Activated CD4-positive, alpha-beta T cell treated with anti-CD3 and anti-CD28 coated beads, Interleukin-2, amount 50 U/mL, for 4 hours (primary cell): ENCODE measurements at regions not wholly inside any gene's neighbourhood (a gene's known extent, or its start where the extent isn't known, plus 50 kb on each side); places are given as distances from the start of the nearest gene placed in this dataset.
"Not testable (repeated sequence)": the region's sequence is repeated elsewhere in the genome, so short reads cannot be mapped to it uniquely, and the experiment has no call there.

Experiments used
- DNase-seq, 2 experiments: peaks; one replicate each; pipeline ENCODE4 v3.0.0-alpha.2; 2020

DNA sequence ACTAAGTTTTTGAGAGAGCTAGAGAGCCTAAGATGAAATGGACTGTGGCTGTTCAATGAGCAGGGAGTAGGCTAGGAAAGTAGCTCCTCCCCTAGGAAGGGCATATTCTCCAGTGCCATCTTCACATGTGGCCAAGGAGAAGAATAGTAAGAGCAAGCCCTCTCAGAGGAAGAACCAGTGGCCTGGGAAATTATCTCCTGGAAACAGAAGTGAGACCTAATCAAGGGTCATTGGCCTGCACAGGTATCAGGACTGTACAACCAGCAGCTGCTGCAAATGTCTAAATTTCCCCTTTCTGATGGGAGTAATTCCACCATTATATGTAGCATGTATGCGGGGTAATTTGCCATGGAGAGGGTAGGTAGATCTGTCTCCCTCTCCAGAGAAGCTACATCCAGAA lies 334.8 kb upstream of the RASGEF1B start:
- no peak for DNase-seq

DNA sequence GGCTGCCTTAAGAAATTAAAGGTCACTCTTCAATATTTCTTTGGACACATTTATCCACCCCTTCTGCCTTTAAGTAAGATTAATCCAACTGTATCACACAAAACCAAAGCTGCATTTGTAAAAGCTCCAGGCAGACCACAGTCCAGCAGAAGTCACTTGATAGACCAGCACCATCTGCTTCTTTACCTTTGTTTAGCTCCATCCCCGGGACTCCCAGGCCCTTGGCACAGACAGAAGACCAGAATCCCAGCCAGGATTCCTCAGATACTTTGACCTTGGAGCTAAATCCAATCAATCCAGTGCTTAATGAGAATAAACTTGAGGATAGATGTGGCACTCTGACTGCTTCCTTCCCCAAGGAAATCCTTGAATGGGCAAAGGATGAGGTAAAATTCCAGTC lies 333.1 kb upstream of the RASGEF1B start:
- DNase-seq = no peak

DNA sequence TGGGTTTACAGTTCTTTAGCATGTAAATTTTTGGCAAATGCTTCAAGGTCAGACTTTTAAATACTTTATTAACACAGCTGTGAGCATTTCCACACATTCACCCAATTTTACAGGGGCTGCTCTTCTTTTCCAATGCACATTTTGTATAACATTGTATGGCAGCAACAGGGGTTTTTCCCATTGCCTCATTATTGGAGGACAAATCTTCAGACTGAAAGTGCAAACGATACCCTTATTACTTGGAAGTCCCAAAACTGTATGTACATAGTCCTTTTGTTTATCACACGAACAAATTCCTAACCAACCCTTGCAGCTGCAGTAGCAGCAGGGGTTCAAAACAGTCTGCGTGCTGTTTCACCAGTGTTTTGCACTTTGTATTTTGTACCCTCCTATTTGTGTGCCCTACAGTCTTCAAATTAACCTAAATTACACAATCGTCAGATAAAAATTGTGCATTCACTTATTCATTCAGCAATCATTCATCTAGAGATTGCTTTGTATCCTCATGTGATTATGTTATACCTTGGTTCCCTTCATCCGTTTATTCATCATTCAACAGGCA lies 330.7 kb upstream of the RASGEF1B start:
- no peak for DNase-seq

DNA sequence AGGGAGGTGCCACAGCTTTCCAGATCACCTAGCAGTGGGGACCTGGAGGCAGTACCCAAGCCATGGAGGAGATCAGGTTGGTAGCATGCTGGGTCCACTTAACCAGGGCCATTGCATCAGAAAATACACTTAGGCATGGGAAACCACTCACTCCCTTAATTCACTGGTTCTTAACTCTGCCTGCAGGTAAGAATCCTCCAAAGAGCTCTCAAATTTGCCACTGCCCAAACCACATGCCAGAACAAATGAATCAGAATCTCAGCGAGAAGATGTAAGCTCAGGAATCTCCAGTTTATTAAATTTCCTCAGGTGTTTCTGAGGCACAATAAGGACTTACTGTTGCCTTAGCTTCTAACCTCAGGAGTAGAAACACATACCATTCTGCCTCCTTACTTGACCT lies 327.7 kb upstream of the RASGEF1B start:
- DNase-seq = no peak

DNA sequence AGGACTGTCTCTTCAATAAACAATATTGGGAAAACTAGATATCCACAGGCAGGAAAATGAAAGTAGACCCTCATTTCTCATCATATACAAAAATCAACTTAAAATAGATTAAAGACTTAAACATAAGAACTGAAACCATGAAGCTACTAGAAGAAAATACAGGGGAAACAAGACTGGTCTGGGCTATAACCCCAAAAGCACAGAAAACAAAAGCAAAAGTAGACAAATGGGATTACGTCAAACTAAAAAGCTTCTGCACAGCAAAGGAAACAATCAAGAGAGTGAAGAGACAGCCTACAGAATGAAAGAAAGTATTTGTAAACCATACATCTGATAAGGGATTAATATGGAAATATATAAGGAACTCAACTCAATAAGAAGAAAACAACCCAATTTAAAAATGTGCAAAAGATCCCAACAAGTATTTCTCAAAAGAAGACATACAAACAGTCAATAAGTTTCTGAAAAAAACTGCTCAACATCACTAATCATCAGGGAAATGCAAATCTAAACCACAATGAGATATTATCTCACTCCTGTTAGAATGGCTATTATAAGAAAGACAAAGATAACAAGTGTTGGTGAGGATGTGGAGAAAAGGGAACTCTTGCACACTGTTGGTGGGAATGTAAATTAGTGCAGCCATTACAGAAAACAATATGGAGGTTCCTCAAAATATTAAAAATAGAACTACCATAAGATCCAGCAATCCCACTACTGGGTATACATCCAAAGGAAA lies 325.3 kb upstream of the RASGEF1B start:
- no peak for DNase-seq

DNA sequence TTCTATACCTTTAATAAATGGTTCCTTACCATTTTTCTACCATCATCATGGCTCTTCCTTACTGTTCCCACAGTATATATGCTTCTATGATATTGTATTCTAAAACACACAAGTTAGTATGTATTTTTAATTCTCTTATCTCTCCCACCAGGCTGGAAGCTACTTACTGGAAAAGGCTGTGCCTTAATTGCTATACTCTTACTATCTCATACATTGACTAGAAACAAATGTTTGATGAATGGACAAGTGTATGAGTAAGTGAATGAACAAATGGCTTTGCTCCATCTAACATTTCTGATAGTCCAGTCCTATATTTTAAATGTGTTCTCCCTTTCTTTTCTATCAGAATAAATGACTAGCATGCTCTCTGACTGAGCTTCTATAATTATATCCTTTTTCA lies 320.8 kb upstream of the RASGEF1B start:
- no peak for DNase-seq

DNA sequence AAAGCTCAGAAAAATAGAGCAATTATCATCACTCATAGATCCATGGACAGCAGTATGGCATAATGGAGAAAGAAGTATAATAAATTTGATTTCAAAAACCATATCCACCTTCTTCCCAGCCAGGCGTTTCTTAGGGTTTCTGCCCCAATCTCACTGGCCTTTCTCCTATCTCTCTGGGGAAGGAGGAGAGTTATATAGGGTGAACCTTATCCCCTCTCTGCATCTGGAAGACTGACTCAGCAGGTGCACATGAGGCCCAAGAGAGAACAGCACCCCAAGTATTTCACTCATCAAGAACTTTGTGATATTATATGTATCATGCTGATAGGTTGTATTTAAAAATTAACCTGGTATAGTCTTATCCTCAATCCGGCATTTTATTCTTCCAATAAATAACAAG lies 318.8 kb upstream of the RASGEF1B start:
- DNase-seq = no peak

DNA sequence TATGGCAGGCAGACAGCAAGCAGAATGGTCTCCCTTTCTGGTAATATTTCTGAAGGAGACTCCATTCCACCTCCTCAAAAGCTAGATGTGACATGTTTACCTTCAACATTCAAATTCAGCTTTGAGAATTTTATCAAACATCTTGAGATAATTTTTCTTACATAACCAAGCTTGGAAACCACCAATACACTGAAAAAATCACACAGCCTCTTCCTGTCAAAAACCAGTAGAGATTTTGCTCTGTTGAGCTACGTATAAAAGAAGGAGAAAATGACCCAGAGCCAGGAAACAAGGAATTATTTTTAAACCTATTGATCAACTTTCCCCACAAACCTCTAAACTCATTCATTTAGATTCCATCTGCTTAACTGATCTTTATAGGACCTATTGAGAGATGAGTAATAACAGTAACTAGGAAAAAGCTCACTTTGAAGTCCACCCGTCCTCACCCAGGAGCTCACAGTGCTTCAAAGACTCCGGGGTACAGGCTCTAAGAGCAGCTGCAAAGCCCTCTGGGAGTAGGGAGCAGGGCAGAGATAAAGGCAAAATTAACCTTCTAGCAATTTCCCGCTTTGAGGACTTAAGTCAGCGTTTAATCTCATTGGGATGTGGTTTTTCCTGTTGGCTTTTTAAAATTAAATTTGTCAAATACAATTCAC lies 318.2 kb upstream of the RASGEF1B start:
- DNase-seq = no peak

DNA sequence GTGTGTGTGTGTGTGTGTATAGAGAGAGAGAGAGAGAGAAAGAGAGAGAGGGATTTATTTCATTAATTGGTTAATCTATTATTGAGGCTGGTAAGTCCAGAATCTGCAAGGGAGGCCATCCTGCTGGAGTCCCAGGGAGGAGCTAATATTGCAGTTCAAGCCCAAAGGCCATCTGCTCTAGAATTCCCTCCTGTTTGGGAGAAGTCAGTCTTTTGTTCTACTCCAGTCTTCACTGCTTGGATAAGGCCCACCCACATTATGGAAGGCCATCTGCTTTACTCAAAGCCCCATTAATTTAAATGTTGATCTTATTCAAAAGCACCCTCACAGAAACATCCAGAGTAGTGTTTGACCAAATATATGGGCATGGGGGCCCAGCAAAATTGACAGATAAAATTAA lies 317.5 kb upstream of the RASGEF1B start:
- DNase-seq = no peak

DNA sequence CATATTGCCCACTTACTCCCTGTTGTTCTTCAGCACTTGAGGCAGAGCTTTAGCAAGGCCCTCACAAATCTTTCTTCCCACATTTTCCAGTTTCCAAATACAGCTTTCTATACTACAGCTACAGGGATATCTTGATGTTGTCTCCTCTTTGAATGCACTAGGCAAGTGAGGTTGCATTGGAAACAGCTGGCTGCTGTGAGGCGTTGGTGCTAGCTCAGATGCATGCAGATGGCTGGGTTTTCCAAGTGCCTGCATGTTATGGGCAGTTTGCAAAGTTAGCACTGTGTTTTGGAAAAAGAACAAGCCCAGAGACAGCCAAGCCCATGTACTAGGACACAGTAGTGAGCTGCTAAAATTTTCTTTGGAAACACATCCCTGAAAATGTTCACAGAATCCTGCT lies 315.1 kb upstream of the RASGEF1B start:
- no peak for DNase-seq

DNA sequence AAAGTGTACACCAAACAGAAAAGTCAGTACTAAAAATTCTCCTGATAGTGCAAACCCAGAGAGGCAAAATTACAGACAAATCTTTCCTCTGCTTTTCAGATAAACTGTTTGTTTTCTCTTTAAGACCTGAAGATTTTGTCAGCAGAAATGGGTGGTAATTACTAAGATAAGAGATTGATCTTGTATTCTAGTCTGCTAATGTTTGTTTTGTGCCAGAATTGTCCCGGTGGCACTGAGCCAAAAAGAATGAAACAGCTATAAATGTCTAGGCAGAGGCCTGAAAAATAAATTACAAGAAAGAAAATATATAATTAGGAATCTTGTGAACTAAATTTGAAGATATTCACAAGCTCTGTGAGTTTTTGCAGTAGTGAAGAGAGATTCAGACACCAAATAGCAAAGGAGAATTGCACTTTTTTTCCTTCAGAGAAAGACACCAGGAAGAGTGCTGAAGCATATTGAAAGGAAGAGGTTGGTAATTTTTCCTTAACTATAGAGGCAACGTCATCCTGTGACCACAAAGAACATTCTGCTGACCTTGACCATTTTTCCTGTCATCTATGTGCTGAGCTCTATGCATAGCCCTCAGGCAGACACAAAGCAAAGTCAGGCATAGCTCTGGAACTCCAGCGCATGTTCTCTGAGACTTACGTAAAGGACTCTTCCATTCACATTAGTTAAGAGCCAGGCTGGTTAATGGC lies 314.5 kb upstream of the RASGEF1B start:
- no peak for DNase-seq

DNA sequence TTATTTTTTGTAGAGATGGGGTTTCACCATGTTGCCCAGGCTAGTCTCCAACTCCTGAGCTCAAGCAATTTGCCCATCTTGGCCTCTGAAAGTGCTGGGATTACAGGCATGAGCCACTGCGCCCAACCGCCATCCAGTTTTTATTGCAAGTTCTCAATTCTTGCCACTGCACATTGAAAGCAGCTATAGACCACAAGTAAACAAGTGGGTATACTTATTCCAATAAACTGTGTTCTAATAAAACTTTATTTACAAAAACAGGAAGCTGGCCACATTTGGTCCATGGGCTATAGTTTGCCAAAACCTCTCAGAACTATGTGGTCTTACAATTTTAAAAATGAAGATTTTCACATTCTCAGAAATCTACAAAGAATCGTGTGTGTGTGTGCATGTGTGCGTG lies 313.6 kb upstream of the RASGEF1B start:
- DNase-seq = no peak

DNA sequence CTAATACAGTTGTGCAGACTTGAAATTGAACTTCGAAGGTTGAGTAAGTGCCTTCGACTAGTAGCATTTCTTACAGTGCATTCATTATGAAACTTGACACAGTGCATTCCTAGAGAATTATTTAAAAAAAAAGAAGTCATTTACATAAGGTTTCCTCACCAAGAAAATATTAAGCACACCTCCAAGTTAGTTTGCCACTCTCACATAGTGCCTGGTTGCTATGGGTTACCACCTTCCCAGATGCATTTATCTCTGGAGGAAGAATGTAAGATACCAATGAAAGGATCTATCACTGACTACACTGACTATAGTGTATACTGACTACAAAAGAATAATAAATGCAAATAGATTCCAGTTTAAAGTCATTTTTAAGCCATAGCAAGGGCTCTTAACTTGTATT lies 311.9 kb upstream of the RASGEF1B start:
- DNase-seq = no peak

DNA sequence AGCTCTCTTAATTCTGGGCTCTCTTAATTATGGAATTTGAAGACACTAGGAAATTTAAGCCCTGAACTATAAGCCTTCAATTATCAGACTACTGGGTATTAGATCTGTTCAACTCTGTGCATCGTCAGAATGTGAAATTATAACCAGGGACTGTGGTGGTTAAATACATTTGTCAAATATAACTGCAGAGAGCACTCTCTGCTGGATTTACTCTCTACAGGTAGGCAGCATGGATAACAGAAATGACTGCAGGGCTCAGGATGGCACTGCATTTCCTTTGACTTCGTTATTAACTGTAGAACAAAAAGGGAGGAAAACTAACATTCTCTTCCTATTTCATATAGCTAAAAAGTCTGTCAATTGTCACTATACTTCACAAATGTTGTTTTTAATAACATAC lies 310.1 kb upstream of the RASGEF1B start:
- no peak for DNase-seq

DNA sequence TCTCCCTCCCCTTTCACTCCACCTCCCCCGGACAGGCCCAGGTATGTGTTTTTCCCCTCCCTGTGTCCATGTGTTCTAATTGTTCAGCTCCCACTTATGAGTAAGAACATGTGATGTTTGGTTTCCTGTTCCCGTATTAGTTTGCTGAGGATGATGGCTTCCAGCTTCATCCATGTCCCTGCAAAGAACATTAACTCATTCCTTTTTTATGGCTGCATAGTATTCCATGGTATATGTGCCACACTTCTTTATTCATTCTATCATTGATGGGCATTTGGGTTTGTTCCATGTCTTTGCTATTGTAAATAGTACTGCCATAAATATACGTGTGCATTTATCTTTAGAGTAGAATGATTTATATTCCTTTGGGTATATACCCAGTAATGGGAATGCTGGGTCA lies 306.0 kb upstream of the RASGEF1B start:
- DNase-seq = not testable (repeated sequence)

DNA sequence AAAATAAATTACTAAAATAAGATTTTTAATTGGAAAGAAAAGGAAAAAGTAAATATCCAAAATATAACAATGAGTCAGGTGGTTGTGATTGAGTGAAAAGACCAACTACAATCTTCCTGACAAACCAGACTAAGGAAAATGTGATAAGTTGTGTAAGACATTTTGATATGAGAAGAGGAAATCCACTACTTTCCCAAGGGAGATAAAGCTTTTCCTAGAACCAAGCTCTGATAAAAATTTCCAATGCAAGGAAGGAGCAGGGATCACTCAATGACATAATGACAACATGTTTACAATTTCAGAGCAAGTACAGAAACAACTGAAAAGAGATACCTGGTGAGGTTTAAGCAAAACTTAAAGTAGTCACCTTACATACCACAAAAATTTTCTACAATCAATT lies 305.1 kb upstream of the RASGEF1B start:
- DNase-seq = no peak

DNA sequence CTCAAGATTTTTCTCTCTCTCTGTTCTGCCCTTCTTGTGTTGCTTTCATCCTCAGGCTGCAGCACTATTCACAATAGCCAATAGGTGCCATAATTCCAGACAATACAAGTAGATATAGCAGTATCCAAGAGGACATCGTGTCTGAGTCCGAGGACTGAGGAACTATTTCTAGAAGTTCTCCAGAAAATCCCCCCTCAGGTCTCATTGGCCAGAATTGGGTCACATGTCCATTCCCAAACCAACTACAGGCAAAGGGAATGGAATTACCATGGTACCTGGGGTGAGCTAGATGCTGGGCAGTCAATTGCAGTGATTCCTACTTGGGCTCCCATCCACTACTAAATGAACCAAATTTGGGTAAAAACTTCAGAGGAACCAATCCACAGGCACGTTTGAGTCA lies 301.9 kb upstream of the RASGEF1B start:
- DNase-seq = no peak

DNA sequence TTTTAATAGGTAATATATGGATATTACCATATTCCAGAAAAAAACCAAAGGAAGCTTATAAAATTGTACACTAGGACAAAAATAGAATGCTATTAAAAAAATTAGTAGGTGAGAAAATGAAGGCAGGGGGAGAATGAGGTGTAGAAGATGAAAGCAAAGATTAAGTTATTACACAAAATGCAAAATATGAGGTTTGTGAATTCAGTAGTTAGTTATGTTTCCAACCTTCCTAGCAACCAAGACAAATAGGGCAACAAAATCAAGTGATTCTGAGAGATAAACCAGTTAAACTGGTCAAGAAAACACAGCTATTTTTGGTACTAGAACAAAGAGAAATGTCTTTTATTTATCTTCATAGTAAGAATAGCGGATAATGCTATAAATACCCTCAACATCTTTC lies 300.0 kb upstream of the RASGEF1B start:
- DNase-seq = no peak

DNA sequence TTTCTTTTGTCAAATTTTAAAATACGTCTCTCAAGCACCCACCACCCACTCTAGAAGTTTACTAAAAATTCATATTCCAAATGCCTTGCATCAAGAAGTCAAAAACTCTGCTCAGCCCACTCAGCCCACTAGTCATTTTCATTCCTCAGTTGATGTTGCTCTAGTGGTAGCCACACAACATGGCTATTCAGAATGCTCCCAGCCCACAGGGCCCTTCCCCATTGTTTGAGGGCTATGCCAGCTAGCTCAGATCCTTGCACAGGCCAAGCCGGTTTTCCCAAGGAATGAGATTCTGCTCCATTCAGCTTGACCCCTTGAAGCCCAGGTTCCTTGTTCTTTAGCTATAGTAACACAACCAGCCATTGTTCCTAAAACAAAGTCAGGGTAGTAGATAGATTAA lies 297.5 kb upstream of the RASGEF1B start:
- no peak for DNase-seq

DNA sequence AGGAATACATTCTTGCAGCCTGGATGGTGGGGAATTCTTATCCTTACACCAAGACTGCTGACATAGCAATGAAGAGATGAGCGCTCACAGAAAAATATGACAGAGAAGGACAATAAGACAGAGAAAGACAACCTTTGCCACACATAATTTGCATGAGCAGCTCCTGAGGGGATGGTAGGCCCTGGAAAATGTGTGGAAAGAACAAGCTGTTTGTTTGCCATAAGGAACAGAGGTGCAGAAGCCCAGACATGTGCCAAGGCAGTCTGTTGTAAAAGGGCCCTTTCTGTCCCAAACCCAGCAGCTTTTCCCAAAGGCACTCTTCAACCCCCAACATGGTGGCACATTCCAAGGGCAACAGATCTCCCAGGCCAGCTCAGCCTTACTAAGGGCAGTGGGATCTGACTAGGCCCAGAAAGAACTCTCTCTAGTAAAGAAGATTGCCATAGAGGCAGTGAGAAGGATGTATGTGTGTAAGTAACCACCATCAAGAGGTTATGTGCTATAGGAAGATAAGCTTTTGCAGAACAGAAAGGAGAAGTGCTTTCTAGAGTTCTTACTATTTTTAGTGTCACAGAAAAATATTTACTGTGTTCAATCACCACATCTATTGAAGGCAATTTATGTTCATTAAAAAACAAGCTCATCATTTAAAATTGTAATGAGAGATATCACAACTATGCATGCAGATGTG lies 287.0 kb upstream of the RASGEF1B start:
- no peak for DNase-seq

DNA sequence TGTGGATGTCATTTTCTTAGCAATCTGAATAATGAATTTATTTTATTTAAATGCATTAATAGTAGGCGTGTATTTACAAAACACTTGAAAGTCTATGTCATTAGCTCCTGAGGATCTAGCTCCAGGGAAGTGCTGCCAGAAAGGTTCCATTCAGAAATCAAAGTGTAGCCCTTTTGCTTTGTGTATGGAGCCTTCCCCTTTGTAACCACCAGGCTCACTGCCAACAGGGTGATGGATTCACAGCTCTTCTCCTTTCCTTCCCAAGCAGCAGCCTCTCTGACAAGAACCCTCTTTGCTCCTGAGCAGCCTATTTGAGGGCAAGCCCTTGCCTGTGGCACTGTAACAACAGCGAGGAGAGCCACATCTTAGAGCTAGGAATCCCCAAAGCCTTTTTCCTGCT lies 286.0 kb upstream of the RASGEF1B start:
- no peak for DNase-seq

DNA sequence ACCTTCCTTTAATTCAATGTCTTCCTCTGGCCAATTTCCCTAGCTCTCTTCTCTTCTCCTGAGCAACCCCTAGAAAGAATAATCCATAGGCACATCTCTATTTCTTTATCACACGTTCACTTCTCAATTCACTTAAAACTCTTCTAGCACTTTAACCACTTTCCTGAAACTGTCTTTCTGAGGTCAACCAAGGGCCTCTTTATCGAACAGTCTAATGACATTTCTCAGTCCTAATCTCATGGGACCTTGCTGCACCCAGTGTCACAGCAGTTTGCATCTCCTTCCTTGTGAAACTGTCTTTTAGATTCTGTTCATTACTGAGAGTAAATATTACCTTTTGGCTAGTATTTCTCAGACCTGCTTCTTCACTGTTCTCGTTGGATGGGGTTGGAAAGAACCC lies 285.3 kb upstream of the RASGEF1B start:
- DNase-seq = no peak

DNA sequence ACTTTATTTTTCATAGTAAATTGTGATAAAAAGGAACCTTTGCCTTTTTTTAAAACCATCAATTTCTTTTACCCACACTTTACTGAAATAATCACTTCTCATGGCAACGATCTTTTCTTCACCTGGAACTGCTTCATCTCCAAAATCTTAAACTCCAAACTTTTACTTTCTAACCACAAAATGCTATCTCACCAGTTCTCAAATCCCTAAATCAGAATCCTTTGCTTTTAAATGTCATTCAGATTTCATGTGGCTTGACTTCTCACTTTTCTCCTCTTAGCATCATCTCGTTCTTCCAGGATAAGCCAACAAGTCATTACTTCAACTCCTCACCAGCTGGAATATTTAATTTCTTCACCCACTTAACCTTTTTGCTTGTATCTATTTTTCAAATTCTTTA lies 284.3 kb upstream of the RASGEF1B start:
- DNase-seq = no peak
